ENCODE measurements at regions not wholly inside any gene's neighbourhood (a gene's known extent, or its start where the extent isn't known, plus 50 kb on each side); places are given as distances from the start of the nearest gene placed in this dataset.
A peak's percentile ranks its signal among the peaks of the same experiment; 100 is the strongest.

DNA sequence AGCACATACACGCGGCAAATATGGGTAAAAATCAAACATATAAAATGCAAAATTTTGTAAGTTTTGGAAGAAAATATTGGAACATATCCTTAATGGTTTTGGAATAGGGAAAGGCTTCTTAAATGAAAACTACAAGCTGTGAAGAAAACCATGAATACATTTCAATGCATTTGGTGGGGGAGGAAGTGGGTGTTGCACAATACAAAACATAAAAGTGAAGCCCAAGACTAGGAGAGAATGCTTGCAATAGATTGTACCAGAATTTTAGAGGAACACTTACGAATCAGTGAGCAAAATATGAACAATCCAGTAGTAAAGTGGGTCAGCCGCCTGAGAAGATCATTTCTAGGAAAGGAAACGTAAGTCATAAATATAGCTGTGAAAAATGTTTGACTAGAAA lies 322.6 kb upstream of the MKI67 start:
- Histone ChIP-seq H3K4me1 (ENCODE audit: insufficient read depth, low read length) (no peaks in the 10 kb centered on the region), H2AFZ (ENCODE audit: low read length) (no peak overlapping the region), H3K4me3 (replicated peaks in 1 of 3; ENCODE audit: insufficient read depth in 1 of 3, low read depth in 2 of 3, low read length in 3 of 3) (no peak overlapping the region), H3K4me2 (ENCODE audit: low read depth, low read length) (no peak overlapping the region), H3K27ac (ENCODE audit: extremely low read length, insufficient read depth, low read length) (no peak overlapping the region), H3K9ac (ENCODE audit: insufficient read depth, low read depth, low read length) (no peak overlapping the region), H3K27me3 (ENCODE audit: control insufficient read depth in 1 of 2, insufficient read depth in 2 of 2, low read length in 2 of 2) (no peaks in the 10 kb centered on the region; a peak in 1 of 5 replicates), H3K9me3 (ENCODE audit: low read length) (no peaks in the 10 kb centered on the region), H3K79me2 (ENCODE audit: insufficient read depth, low read length) (no peaks in the 10 kb centered on the region), H3K36me3 (replicated peaks in 1 of 2; ENCODE audit: control insufficient read depth in 1 of 2, insufficient read depth in 2 of 2, low read length in 2 of 2) (no peaks in the 10 kb centered on the region), H4K20me1 (ENCODE audit: insufficient read depth, low read length) (no peaks in the 10 kb centered on the region)
- no TSS peak for BruUV-seq (replicated peaks)
- TF ChIP-seq CEBPB (IDR thresholded peaks at IDR 0.05; ENCODE audit: borderline replicate concordance, low read depth, low read length) (0 out of 2 replicates have a peak, but pooled peaks have one; percentile 38), EEA1 (CRISPR knock-in tag; IDR thresholded peaks at IDR 0.05; ENCODE audit: borderline replicate concordance) (no peak), ZNF557 (CRISPR knock-in tag; IDR thresholded peaks at IDR 0.05) (no peak)
- ChIA-PET POLR2A (no interaction called here), CTCF (ENCODE audit: low intra/inter-chr PET ratio, low total read pairs) (no interaction called here)
- no peak for ATAC-seq
- DNase-seq (ENCODE audit: low spot score): no peak
- no peak for FAIRE-seq
- WGBS (ENCODE audit: low lambda C conversion rate): under 1% methylated on average over 5 of the region's 5 CpGs
- intact Hi-C loops (cut with micrococcal nuclease; ENCODE audit: unreplicated experiment) (no loop called here), in situ Hi-C loops (cut with HindIII; ENCODE audit: extremely low pct_ligation_motif_present, low pct_unique_long_range_greater_than_20kb) (no loop called here)

DNA sequence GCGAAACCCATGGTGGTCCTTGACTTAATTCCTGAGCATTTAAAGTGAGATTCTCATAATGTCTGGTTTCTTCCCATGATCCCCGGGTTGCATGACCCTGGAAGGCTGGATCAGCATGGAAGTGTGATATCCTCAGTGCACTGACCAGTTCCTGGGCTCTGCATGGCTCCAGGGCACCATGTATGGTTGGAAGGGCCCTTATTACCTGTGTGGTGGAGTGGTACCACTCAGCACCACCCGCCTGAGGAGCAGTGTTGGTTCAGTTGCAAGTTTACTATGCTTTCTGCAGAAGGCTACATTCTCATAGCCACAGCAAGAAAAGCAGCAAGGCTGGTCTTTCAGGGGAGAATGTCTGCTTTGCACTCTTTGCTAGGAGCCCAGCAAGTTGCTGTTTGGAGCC lies 325.7 kb upstream of the MKI67 start:
- no peak for DNase-seq (ENCODE audit: low spot score)
- POLR2A ChIA-PET: no interaction called here
- Histone ChIP-seq H3K4me1 (ENCODE audit: insufficient read depth, low read length) (no peaks in the 10 kb centered on the region), H3K27me3 (ENCODE audit: control insufficient read depth in 1 of 2, insufficient read depth in 2 of 2, low read length in 2 of 2) (no peaks in the 10 kb centered on the region; a peak in 1 of 5 replicates), H3K9me3 (ENCODE audit: low read length) (no peaks in the 10 kb centered on the region), H3K4me3 (replicated peaks in 1 of 3; ENCODE audit: insufficient read depth in 1 of 3, low read depth in 2 of 3, low read length in 3 of 3) (no peak overlapping the region), H3K4me2 (ENCODE audit: low read depth, low read length) (no peak overlapping the region), H4K20me1 (ENCODE audit: insufficient read depth, low read length) (no peaks in the 10 kb centered on the region), H3K36me3 (replicated peaks in 1 of 2; ENCODE audit: control insufficient read depth in 1 of 2, insufficient read depth in 2 of 2, low read length in 2 of 2) (no peaks in the 10 kb centered on the region), H3K9ac (ENCODE audit: insufficient read depth, low read depth, low read length) (no peak overlapping the region), H3K79me2 (ENCODE audit: insufficient read depth, low read length) (no peaks in the 10 kb centered on the region), H3K27ac (ENCODE audit: extremely low read length, insufficient read depth, low read length) (no peak overlapping the region), H2AFZ (ENCODE audit: low read length) (no peak overlapping the region)
- CTCF ChIA-PET (ENCODE audit: low intra/inter-chr PET ratio, low total read pairs): no interaction called here
- FAIRE-seq: no peak
- 19% methylated on average over 3 of the region's 3 CpGs for WGBS (ENCODE audit: low lambda C conversion rate)
- no TSS peak for BruUV-seq (replicated peaks)
- in situ Hi-C loops (cut with HindIII; ENCODE audit: extremely low pct_ligation_motif_present, low pct_unique_long_range_greater_than_20kb) (no loop called here), intact Hi-C loops (cut with micrococcal nuclease; ENCODE audit: unreplicated experiment) (no loop called here)
- no peak for TF ChIP-seq RAD51 (IDR thresholded peaks at IDR 0.05; ENCODE audit: borderline replicate concordance)
- no peak for TF ChIP-seq FOXA3 (CRISPR knock-in tag; IDR thresholded peaks at IDR 0.05)
- no peak for TF ChIP-seq DR1 (CRISPR knock-in tag; IDR thresholded peaks at IDR 0.05)
- no peak for TF ChIP-seq ELF4 (CRISPR knock-in tag; IDR thresholded peaks at IDR 0.05; ENCODE audit: borderline replicate concordance)
- TF ChIP-seq, protein P1, sequence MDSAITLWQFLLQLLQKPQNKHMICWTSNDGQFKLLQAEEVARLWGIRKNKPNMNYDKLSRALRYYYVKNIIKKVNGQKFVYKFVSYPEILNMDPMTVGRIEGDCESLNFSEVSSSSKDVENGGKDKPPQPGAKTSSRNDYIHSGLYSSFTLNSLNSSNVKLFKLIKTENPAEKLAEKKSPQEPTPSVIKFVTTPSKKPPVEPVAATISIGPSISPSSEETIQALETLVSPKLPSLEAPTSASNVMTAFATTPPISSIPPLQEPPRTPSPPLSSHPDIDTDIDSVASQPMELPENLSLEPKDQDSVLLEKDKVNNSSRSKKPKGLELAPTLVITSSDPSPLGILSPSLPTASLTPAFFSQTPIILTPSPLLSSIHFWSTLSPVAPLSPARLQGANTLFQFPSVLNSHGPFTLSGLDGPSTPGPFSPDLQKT (CRISPR knock-in tag; IDR thresholded peaks at IDR 0.05; ENCODE audit: borderline replicate concordance): no peak
- no peak for ATAC-seq

Data from HepG2 (cell line).